Liver (tissue), 3 donors: ENCODE measurements at regions not wholly inside any gene's neighbourhood (a gene's known extent, or its start where the extent isn't known, plus 50 kb on each side); places are given as distances from the start of the nearest gene placed in this dataset.

Source experiments
- CTCF ChIP-seq: fragments of 150-350 bp; IDR thresholded peaks from 2 replicates; pipeline ENCODE4 v1.5.1; 2017; ENCODE audit warnings: improper control_type of control experiment, low read depth, low read length; ENCODE audit not compliant: missing input control
- RAD21 ChIP-seq, 2 donors: IDR thresholded peaks; 2 replicates each; pipeline ENCODE4 v1.6.1; 2016; ENCODE audit warnings: antibody characterized with exemption in 2 of 2, mild to moderate bottlenecking in 2 of 2
- donor health status: healthy.
- donor health status: healthy.

GRCh38 chr3:46086986-46087385 lies 59.7 kb upstream of the XCR1 start:
- TF ChIP-seq RAD21 (IDR thresholded peaks at IDR 0.05), result no peak
- TF ChIP-seq CTCF, result no peak
